ENCODE measurements at regions not wholly inside any gene's neighbourhood (a gene's known extent, or its start where the extent isn't known, plus 50 kb on each side); places are given as distances from the start of the nearest gene placed in this dataset.

DNA sequence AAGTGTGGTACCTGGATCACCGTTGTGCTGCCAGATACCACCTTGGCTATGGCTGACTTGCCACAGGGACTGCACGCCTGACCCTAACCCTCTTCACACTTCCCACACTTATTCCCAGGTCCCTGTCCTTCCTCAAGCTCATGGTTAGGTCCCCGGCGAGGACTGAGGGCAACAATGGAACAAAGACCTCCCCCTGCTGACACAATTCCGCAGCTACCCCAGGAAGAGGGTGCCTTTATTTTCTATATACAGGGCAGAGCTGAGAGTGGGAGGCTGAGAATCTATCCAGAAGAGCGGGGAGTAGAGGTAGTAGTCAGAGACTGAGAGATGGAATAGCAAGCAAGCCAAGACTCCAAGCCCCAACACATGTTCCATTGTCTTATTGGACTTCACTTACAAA lies 118.1 kb upstream of the SEM1 start:
- Histone ChIP-seq H3K4me3 (no peak overlapping the region), H3K27me3 (replicated peaks in 1 of 2; ENCODE audit: control insufficient read depth in 2 of 2, insufficient read depth in 2 of 2, low read length in 1 of 2) (no peaks in the 10 kb centered on the region; a peak in 1 of 4 replicates), H2AFZ (ENCODE audit: control insufficient read depth, low read depth, low read length) (no peak overlapping the region), H3K4me2 (ENCODE audit: control insufficient read depth, insufficient read depth) (no peak overlapping the region), H3K79me2 (ENCODE audit: control insufficient read depth, insufficient read depth, low read length) (no peaks in the 10 kb centered on the region), H3K36me3 (ENCODE audit: control insufficient read depth in 2 of 2, insufficient read depth in 2 of 2, low read length in 1 of 2) (no peaks in the 10 kb centered on the region), H4K20me1 (ENCODE audit: control insufficient read depth, insufficient read depth) (no peaks in the 10 kb centered on the region), H3K9me3 (replicated peaks; ENCODE audit: control insufficient read depth, insufficient read depth, low read length) (no peaks in the 10 kb centered on the region), H3K9ac (ENCODE audit: control insufficient read depth, insufficient read depth, low read length) (no peak overlapping the region), H3K4me1 (ENCODE audit: control insufficient read depth, insufficient read depth, low read length) (no peaks in the 10 kb centered on the region), H3K27ac (ENCODE audit: control insufficient read depth, insufficient read depth) (no peak overlapping the region)
- CTCF ChIA-PET: no interaction called here
- DNase-seq (ENCODE audit: low read depth, low spot score): no peak
- ATAC-seq: no peak
- in situ Hi-C loops (cut with MboI) (no loop called here), intact Hi-C loops (cut with micrococcal nuclease; ENCODE audit: unreplicated experiment) (no loop called here)
- TF ChIP-seq, protein P1, sequence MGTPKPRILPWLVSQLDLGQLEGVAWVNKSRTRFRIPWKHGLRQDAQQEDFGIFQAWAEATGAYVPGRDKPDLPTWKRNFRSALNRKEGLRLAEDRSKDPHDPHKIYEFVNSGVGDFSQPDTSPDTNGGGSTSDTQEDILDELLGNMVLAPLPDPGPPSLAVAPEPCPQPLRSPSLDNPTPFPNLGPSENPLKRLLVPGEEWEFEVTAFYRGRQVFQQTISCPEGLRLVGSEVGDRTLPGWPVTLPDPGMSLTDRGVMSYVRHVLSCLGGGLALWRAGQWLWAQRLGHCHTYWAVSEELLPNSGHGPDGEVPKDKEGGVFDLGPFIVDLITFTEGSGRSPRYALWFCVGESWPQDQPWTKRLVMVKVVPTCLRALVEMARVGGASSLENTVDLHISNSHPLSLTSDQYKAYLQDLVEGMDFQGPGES (IDR thresholded peaks at IDR 0.05): no peak
- TF ChIP-seq CHD4 (IDR thresholded peaks at IDR 0.05) (no peak), KLF5 (IDR thresholded peaks at IDR 0.05; ENCODE audit: partially characterized antibody) (no peak), EZH2 (IDR thresholded peaks at IDR 0.05; ENCODE audit: borderline replicate concordance, control insufficient read depth, low read depth, low read length) (no peak), GABPA (IDR thresholded peaks at IDR 0.05; ENCODE audit: low read depth) (no peak)
- TF ChIP-seq, protein P2, sequence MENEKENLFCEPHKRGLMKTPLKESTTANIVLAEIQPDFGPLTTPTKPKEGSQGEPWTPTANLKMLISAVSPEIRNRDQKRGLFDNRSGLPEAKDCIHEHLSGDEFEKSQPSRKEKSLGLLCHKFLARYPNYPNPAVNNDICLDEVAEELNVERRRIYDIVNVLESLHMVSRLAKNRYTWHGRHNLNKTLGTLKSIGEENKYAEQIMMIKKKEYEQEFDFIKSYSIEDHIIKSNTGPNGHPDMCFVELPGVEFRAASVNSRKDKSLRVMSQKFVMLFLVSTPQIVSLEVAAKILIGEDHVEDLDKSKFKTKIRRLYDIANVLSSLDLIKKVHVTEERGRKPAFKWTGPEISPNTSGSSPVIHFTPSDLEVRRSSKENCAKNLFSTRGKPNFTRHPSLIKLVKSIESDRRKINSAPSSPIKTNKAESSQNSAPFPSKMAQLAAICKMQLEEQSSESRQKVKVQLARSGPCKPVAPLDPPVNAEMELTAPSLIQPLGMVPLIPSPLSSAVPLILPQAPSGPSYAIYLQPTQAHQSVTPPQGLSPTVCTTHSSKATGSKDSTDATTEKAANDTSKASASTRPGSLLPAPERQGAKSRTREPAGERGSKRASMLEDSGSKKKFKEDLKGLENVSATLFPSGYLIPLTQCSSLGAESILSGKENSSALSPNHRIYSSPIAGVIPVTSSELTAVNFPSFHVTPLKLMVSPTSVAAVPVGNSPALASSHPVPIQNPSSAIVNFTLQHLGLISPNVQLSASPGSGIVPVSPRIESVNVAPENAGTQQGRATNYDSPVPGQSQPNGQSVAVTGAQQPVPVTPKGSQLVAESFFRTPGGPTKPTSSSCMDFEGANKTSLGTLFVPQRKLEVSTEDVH (IDR thresholded peaks at IDR 0.05; ENCODE audit: low read depth, partially characterized antibody): no peak
- TF ChIP-seq, protein P3, sequence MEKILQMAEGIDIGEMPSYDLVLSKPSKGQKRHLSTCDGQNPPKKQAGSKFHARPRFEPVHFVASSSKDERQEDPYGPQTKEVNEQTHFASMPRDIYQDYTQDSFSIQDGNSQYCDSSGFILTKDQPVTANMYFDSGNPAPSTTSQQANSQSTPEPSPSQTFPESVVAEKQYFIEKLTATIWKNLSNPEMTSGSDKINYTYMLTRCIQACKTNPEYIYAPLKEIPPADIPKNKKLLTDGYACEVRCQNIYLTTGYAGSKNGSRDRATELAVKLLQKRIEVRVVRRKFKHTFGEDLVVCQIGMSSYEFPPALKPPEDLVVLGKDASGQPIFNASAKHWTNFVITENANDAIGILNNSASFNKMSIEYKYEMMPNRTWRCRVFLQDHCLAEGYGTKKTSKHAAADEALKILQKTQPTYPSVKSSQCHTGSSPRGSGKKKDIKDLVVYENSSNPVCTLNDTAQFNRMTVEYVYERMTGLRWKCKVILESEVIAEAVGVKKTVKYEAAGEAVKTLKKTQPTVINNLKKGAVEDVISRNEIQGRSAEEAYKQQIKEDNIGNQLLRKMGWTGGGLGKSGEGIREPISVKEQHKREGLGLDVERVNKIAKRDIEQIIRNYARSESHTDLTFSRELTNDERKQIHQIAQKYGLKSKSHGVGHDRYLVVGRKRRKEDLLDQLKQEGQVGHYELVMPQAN (conservative IDR thresholded peaks at IDR 0.05): no peak
- TF ChIP-seq, protein P4, sequence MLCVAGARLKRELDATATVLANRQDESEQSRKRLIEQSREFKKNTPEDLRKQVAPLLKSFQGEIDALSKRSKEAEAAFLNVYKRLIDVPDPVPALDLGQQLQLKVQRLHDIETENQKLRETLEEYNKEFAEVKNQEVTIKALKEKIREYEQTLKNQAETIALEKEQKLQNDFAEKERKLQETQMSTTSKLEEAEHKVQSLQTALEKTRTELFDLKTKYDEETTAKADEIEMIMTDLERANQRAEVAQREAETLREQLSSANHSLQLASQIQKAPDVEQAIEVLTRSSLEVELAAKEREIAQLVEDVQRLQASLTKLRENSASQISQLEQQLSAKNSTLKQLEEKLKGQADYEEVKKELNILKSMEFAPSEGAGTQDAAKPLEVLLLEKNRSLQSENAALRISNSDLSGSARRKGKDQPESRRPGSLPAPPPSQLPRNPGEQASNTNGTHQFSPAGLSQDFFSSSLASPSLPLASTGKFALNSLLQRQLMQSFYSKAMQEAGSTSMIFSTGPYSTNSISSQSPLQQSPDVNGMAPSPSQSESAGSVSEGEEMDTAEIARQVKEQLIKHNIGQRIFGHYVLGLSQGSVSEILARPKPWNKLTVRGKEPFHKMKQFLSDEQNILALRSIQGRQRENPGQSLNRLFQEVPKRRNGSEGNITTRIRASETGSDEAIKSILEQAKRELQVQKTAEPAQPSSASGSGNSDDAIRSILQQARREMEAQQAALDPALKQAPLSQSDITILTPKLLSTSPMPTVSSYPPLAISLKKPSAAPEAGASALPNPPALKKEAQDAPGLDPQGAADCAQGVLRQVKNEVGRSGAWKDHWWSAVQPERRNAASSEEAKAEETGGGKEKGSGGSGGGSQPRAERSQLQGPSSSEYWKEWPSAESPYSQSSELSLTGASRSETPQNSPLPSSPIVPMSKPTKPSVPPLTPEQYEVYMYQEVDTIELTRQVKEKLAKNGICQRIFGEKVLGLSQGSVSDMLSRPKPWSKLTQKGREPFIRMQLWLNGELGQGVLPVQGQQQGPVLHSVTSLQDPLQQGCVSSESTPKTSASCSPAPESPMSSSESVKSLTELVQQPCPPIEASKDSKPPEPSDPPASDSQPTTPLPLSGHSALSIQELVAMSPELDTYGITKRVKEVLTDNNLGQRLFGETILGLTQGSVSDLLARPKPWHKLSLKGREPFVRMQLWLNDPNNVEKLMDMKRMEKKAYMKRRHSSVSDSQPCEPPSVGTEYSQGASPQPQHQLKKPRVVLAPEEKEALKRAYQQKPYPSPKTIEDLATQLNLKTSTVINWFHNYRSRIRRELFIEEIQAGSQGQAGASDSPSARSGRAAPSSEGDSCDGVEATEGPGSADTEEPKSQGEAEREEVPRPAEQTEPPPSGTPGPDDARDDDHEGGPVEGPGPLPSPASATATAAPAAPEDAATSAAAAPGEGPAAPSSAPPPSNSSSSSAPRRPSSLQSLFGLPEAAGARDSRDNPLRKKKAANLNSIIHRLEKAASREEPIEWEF (IDR thresholded peaks at IDR 0.05; ENCODE audit: insufficient replicate concordance, low read depth, low read length): no peak
- SMC1A ChIA-PET (ENCODE audit: uncharacterized antibody, unreplicated experiment): no interaction called here
- BruUV-seq (replicated peaks): no TSS peak
- POLR2A ChIA-PET: no interaction called here
- no peak for FAIRE-seq
- 53% methylated on average over 6 of the region's 6 CpGs for WGBS (ENCODE audit: insufficient coverage, insufficient replicate concordance, low lambda C conversion rate, missing lambda C conversion rate)
- RAD21 ChIA-PET (ENCODE audit: unreplicated experiment): no interaction called here

Measured in GM12878 (cell line).